Liver (tissue), 8 donors: ENCODE measurements at regions not wholly inside any gene's neighbourhood (a gene's known extent, or its start where the extent isn't known, plus 50 kb on each side); places are given as distances from the start of the nearest gene placed in this dataset.

ENCODE experiments used
- DNase-seq: peaks from one replicate; pipeline ENCODE4 v3.0.0-alpha.2; 2017; ENCODE audit warnings: low spot score
- H3K27ac ChIP-seq, 2 donors: one replicate each; pipeline ENCODE4 v1.7.0; 2013; ENCODE audit warnings: inconsistent platforms in 2 of 2, low read length in 2 of 2, control low read depth in 1 of 2, low read depth in 1 of 2, mild to moderate bottlenecking in 1 of 2
- H3K27me3 ChIP-seq, 4 donors: one replicate each; pipeline versions ENCODE4 v1.6.1 to v1.7.0; 2013; ENCODE audit warnings: low read length in 3 of 4, inconsistent platforms in 1 of 4, mild to moderate bottlenecking in 1 of 4, moderate library complexity in 1 of 4; ENCODE audit not compliant: control insufficient read depth in 4 of 4, insufficient read depth in 4 of 4
- H3K36me3 ChIP-seq, 4 donors: one replicate each; pipeline versions ENCODE4 v1.6.1 to v1.7.0; 2013; ENCODE audit warnings: low read length in 3 of 4, mild to moderate bottlenecking in 3 of 4, low read depth in 1 of 4, moderate library complexity in 1 of 4; ENCODE audit not compliant: control insufficient read depth in 4 of 4, insufficient read depth in 3 of 4
- H3K4me1 ChIP-seq, 4 donors: one replicate each; pipeline versions ENCODE4 v1.6.1 to v1.7.0; 2013; ENCODE audit warnings: low read length in 3 of 4, mild to moderate bottlenecking in 3 of 4, moderate library complexity in 1 of 4; ENCODE audit not compliant: control insufficient read depth in 4 of 4, insufficient read depth in 4 of 4
- H3K4me3 ChIP-seq, 3 donors: one replicate each; pipeline versions ENCODE4 v1.6.1 to v1.7.0; 2013; ENCODE audit warnings: low read length in 3 of 3, control low read depth in 1 of 3, low read depth in 1 of 3, mild to moderate bottlenecking in 1 of 3
- H3K9ac ChIP-seq, 2 donors: one replicate each; pipeline ENCODE4 v1.7.0; 2013; ENCODE audit warnings: low read length in 2 of 2, mild to moderate bottlenecking in 2 of 2, moderate library complexity in 2 of 2, control low read depth in 1 of 2, low read depth in 1 of 2
- H3K9me3 ChIP-seq, 4 donors: one replicate each; pipeline versions ENCODE4 v1.6.1 to v1.7.0; 2013; ENCODE audit warnings: low read length in 3 of 4; ENCODE audit not compliant: control insufficient read depth in 4 of 4
- ATF3 ChIP-seq: IDR thresholded peaks from 2 replicates; pipeline ENCODE4 v1.6.1; 2016; ENCODE audit warnings: antibody characterized with exemption
- CTCF ChIP-seq: fragments of 150-350 bp; IDR thresholded peaks from 2 replicates; pipeline ENCODE4 v1.5.1; 2017; ENCODE audit warnings: improper control_type of control experiment, low read depth, low read length; ENCODE audit not compliant: missing input control
- EGR1 ChIP-seq, 2 donors: IDR thresholded peaks; 2 replicates each; pipeline ENCODE4 v1.6.1; 2016 to 2018; ENCODE audit warnings: antibody characterized with exemption in 2 of 2, low read depth in 2 of 2
- GABPA ChIP-seq, 2 donors: IDR thresholded peaks in 1 of 2; conservative IDR thresholded peaks in 1 of 2; 2 replicates each; pipeline ENCODE4 v1.6.1; 2016; ENCODE audit warnings: antibody characterized with exemption in 2 of 2, mild to moderate bottlenecking in 1 of 2, moderate library complexity in 1 of 2
- HNF4A ChIP-seq, 2 donors: conservative IDR thresholded peaks; 2 replicates each; pipeline ENCODE4 v1.6.1; 2016; ENCODE audit warnings: antibody characterized with exemption in 2 of 2, mild to moderate bottlenecking in 2 of 2
- HNF4G ChIP-seq: IDR thresholded peaks from 2 replicates; pipeline ENCODE4 v1.6.1; 2016; ENCODE audit warnings: antibody characterized with exemption
- JUND ChIP-seq, 2 donors: IDR thresholded peaks; 2 replicates each; pipeline ENCODE4 v1.6.1; 2016; ENCODE audit warnings: antibody characterized with exemption in 2 of 2
- NR2F2 ChIP-seq: IDR thresholded peaks from 2 replicates; pipeline ENCODE4 v1.6.1; 2016; ENCODE audit warnings: antibody characterized with exemption
- RAD21 ChIP-seq, 2 donors: IDR thresholded peaks; 2 replicates each; pipeline ENCODE4 v1.6.1; 2016; ENCODE audit warnings: antibody characterized with exemption in 2 of 2, mild to moderate bottlenecking in 2 of 2
- RXRA ChIP-seq, 2 donors: IDR thresholded peaks; 2 replicates each; pipeline ENCODE4 v1.6.1; 2017 to 2018; ENCODE audit warnings: antibody characterized with exemption in 2 of 2, mild to moderate bottlenecking in 1 of 2
- TAF1 ChIP-seq: conservative IDR thresholded peaks from 2 replicates; pipeline ENCODE4 v1.6.1; 2016; ENCODE audit warnings: antibody characterized with exemption, mild to moderate bottlenecking
- YY1 ChIP-seq: IDR thresholded peaks from 2 replicates; pipeline ENCODE4 v1.6.1; 2016; ENCODE audit warnings: antibody characterized with exemption, mild to moderate bottlenecking
- WGBS: extraction: QIAGEN DNeasy Blood & Tissue Kit; methylation state at CpG from one replicate; pipeline ENCODE4 v1.1.7; 2013; 5-methylcytosine and 5-hydroxymethylcytosine counted together
- donor health status: healthy.
- donor health status: healthy.
- donor health status: healthy.
- donor health status: healthy.
- donor health status: healthy.

GRCh38 chr14:101191721-101192660 lies 288.5 kb upstream of the RTL1 start:
- Histone ChIP-seq H3K36me3 (no peaks in the 10 kb centered on the region), H3K4me1 (no peaks in the 10 kb centered on the region), H3K27ac (no peak overlapping the region), H3K27me3 (no peaks in the 10 kb centered on the region), H3K9me3 (no peaks in the 10 kb centered on the region), H3K9ac (no peak overlapping the region), H3K4me3 (no peak overlapping the region)
- peak; percentile 27 for DNase-seq
- WGBS, result 90% methylated on average over 15 of the region's 15 CpGs
- TF ChIP-seq EGR1 (IDR thresholded peaks at IDR 0.05; ENCODE audit: low read depth in 2 of 2) (no peak), RXRA (IDR thresholded peaks at IDR 0.05) (no peak), YY1 (no peak), JUND (IDR thresholded peaks at IDR 0.05) (no peak), NR2F2 (no peak), HNF4A (conservative IDR thresholded peaks at IDR 0.05) (no peak), ATF3 (no peak), CTCF (no peak), HNF4G (no peak), TAF1 (no peak), RAD21 (IDR thresholded peaks at IDR 0.05) (no peak)

GRCh38 chr14:101192661-101193000 lies 289.1 kb upstream of the RTL1 start:
- TF ChIP-seq EGR1 (IDR thresholded peaks at IDR 0.05; ENCODE audit: low read depth in 2 of 2) (no peak), TAF1 (no peak), YY1 (no peak)
- no peak overlapping the region for H3K4me3 ChIP-seq
- DNase-seq, result no peak

GRCh38 chr14:101193106-101193844 lies 289.8 kb upstream of the RTL1 start:
- Histone ChIP-seq H3K36me3 (no peaks in the 10 kb centered on the region), H3K27me3 (no peaks in the 10 kb centered on the region), H3K9ac (no peak overlapping the region), H3K9me3 (no peaks in the 10 kb centered on the region), H3K4me3 (no peak overlapping the region), H3K27ac (no peak overlapping the region), H3K4me1 (no peaks in the 10 kb centered on the region)
- TF ChIP-seq RXRA (IDR thresholded peaks at IDR 0.05) (no peak), GABPA (IDR thresholded peaks at IDR 0.05 in 1 of 2, conservative IDR thresholded peaks at IDR 0.05 in 1 of 2) (no peak), EGR1 (IDR thresholded peaks at IDR 0.05; ENCODE audit: low read depth in 2 of 2) (no peak), HNF4G (no peak), JUND (IDR thresholded peaks at IDR 0.05) (no peak)
- WGBS, result 91% methylated on average over 16 of the region's 16 CpGs
- DNase-seq, result peak; percentile 30

More at GRCh38 chr14:101192661-101193000, 289.1 kb upstream of the RTL1 start:
- Histone ChIP-seq H3K9ac (no peak overlapping the region), H3K4me1 (no peaks in the 10 kb centered on the region), H3K36me3 (no peaks in the 10 kb centered on the region), H3K27ac (no peak overlapping the region), H3K27me3 (no peaks in the 10 kb centered on the region), H3K9me3 (no peaks in the 10 kb centered on the region)
- WGBS, result 89% methylated on average over 4 of the region's 4 CpGs
